Ascending aorta (tissue), 2 donors: ENCODE measurements at regions not wholly inside any gene's neighbourhood (a gene's known extent, or its start where the extent isn't known, plus 50 kb on each side); places are given as distances from the start of the nearest gene placed in this dataset.

Experiments
- DNase-seq, 2 donors: peaks; one replicate each; pipeline ENCODE4 v3.0.0-alpha.2; 2019; ENCODE audit warnings: low spot score in 2 of 2
- H3K27ac ChIP-seq, 2 donors: fragments of 200-600 bp; sonication (generic); one replicate each; pipeline ENCODE4 v1.5.1; 2016 to 2017; ENCODE audit warnings: mild to moderate bottlenecking in 1 of 2
- H3K27me3 ChIP-seq: fragments of 200-600 bp; sonication (generic); one replicate; pipeline ENCODE4 v1.5.1; 2017
- H3K36me3 ChIP-seq, 2 donors: fragments of 200-600 bp; sonication (generic); one replicate each; pipeline ENCODE4 v1.5.1; 2016
- H3K4me1 ChIP-seq, 2 donors: fragments of 200-600 bp; sonication (generic); one replicate each; pipeline ENCODE4 v1.5.1; 2016 to 2017; ENCODE audit warnings: mild to moderate bottlenecking in 1 of 2
- H3K4me3 ChIP-seq, 2 donors: fragments of 200-600 bp; sonication (generic); one replicate each; pipeline ENCODE4 v1.5.1; 2016 to 2017; ENCODE audit warnings: mild to moderate bottlenecking in 1 of 2
- H3K9me3 ChIP-seq, 2 donors: fragments of 200-600 bp; sonication (generic); one replicate each; pipeline ENCODE4 v1.5.1; 2016
- CTCF ChIP-seq, 3 experiments: fragments of 200-600 bp in 2 of 3; fragments of 450-650 bp in 1 of 3; sonication (generic) in 2 of 3; IDR thresholded peaks; one replicate each; pipeline ENCODE4 v1.5.1; 2016 to 2019; ENCODE audit warnings: antibody characterized with exemption in 3 of 3, mild to moderate bottlenecking in 1 of 3, moderate library complexity in 1 of 3
- intact Hi-C: fragments of 100-400 bp; cut with DNase I; formaldehyde crosslinking; loops from one replicate; pipeline ENCODE4 v1.15.1; 2023

DNA sequence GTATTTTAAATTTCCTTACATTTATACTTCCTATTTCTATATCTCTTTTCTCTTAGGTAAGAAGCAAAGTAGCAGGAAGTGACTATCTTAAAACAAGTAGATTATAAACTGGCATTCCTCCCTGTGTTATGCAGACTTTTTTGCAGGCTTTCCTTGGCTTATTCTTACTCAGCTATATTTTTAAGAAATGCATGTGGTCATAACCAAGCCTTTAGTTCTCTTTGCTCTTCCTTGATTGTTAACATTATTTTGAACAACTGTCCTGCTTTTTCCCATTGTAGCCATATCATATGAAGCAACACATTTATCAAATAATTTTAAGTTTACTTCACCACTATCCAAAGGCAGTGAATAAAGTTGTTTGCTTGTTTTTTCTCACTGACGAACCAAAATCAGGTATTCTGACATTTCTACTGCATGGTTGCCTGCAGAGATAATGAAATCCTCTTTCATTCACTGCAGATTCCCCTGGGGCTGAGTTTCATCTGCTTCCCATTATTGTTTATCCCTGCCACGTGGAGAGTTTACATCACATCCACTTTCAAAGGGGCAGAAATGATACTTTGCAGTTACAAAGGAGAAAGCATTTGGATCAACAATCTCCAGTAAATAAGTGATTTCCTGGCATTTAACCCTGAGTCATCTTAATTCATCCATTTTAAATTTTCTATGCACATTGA, 389.9 kb upstream of the SEMA3C start:
- Histone ChIP-seq H3K4me3 (no peak overlapping the region), H3K4me1 (no peaks in the 10 kb centered on the region), H3K27me3 (no peaks in the 10 kb centered on the region), H3K27ac (no peak overlapping the region), H3K9me3 (no peaks in the 10 kb centered on the region), H3K36me3 (no peaks in the 10 kb centered on the region)
- intact Hi-C loops = no loop called here
- TF ChIP-seq CTCF (IDR thresholded peaks at IDR 0.05) = no peak
- no peak for DNase-seq

DNA sequence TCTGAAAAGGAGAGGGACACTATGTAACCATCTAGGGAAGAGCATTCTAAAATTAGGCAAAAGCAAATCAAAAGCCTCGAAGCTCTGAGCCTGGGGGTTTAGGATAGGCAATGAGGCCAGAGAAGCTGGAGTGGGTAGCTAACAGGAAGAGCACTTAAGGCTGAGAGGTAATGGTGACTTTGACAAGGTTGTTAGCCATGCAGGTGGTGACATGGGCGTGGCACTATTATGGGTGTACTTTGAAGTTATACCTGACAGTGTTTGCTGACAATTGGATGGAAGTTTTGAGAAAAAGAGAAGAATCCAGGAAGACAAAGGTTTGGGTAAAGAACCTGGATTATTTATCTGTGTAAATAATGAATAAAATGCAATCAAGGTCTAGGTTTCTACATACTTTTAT, 383.0 kb upstream of the SEMA3C start:
- TF ChIP-seq CTCF (IDR thresholded peaks at IDR 0.05) = no peak
- no peak for DNase-seq
- Histone ChIP-seq H3K4me1 (no peaks in the 10 kb centered on the region), H3K27me3 (no peaks in the 10 kb centered on the region), H3K27ac (no peak overlapping the region), H3K9me3 (no peaks in the 10 kb centered on the region), H3K4me3 (no peak overlapping the region), H3K36me3 (no peaks in the 10 kb centered on the region)
- intact Hi-C loops = no loop called here

DNA sequence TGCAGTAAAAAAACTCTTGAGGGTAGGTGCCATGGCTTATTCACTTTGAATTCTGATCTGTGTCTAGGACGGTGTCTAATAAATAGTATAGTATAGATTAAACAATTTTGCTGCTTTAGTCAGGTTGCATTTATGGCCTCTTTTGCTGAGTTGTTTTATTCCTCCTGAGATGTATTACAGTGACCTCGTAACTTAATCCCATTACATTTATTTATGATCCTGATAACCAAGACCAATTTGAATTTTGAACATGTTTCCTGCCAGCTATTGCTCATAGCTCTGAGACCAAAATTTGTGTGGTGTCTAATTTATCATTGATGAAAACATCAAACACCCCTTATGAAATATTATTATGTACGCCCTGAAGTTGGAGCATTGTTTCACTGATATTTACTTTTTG, 381.9 kb upstream of the SEMA3C start:
- intact Hi-C loops = no loop called here
- no peaks in the 10 kb centered on the region for H3K27me3 ChIP-seq
- H3K36me3 ChIP-seq = no peaks in the 10 kb centered on the region
- DNase-seq = no peak
- TF ChIP-seq CTCF (IDR thresholded peaks at IDR 0.05) = no peak
- no peaks in the 10 kb centered on the region for H3K9me3 ChIP-seq
- no peak overlapping the region for H3K4me3 ChIP-seq
- no peak overlapping the region for H3K27ac ChIP-seq
- H3K4me1 ChIP-seq = no peaks in the 10 kb centered on the region

GRCh38 chr7:81299711-81300110, 380.9 kb upstream of the SEMA3C start:
- no peaks in the 10 kb centered on the region for H3K4me1 ChIP-seq
- intact Hi-C loops = no loop called here
- no peaks in the 10 kb centered on the region for H3K27me3 ChIP-seq
- no peak overlapping the region for H3K4me3 ChIP-seq
- H3K27ac ChIP-seq = no peak overlapping the region
- DNase-seq = no peak
- no peaks in the 10 kb centered on the region for H3K36me3 ChIP-seq
- H3K9me3 ChIP-seq = no peaks in the 10 kb centered on the region
- TF ChIP-seq CTCF (IDR thresholded peaks at IDR 0.05) = no peak

GRCh38 chr7:81298951-81299666, 380.3 kb upstream of the SEMA3C start:
- no peak overlapping the region for H3K4me3 ChIP-seq
- no peak overlapping the region for H3K27ac ChIP-seq

More at GRCh38 chr7:81298951-81299666, 380.3 kb upstream of the SEMA3C start:
- Histone ChIP-seq H3K9me3 (no peaks in the 10 kb centered on the region), H3K36me3 (no peaks in the 10 kb centered on the region), H3K27me3 (no peaks in the 10 kb centered on the region), H3K4me1 (no peaks in the 10 kb centered on the region)
- no peak for DNase-seq
- intact Hi-C loops = no loop called here
- no peak for TF ChIP-seq CTCF (IDR thresholded peaks at IDR 0.05)
